A549 (cell line): ENCODE measurements at regions not wholly inside any gene's neighbourhood (a gene's known extent, or its start where the extent isn't known, plus 50 kb on each side); places are given as distances from the start of the nearest gene placed in this dataset.

Experiments
- ATAC-seq, 2 experiments: fragments of 200-7000 bp in 1 of 2; fragments of >200 bp in 1 of 2; cut with Nextera tagmentation in 1 of 2; cut with Tn5 transposase in 1 of 2; 3 replicates each; pipeline versions ENCODE4 v1.8.0 to v1.9.1; 2018 to 2020; ENCODE audit warnings: mild to moderate bottlenecking in 1 of 2, moderate library complexity in 1 of 2
- CTCF ChIA-PET: fragments of 300-600 bp; sonication (Branson Sonifier 250); formaldehyde crosslinking; extraction: SDS; loops from one replicate; lab custom pipeline; 2021; ENCODE audit warnings: antibody characterized with exemption, inconsistent platforms; lab: Yijun Ruan, JAX
- POLR2A ChIA-PET: fragments of 350-600 bp; formaldehyde crosslinking; extraction: SDS; loops from one replicate; lab custom pipeline; 2021; ENCODE audit warnings: antibody characterized with exemption, inconsistent platforms; lab: Yijun Ruan, JAX
- DNase-seq, 2 experiments: peaks; one replicate each; pipeline versions ENCODE4 v3.0.0 to v3.0.0-alpha.2; 2011 to 2016; ENCODE audit warnings: low read depth in 1 of 2, low spot score in 1 of 2
- FAIRE-seq: peaks from 2 replicates; lab custom pipeline; 2011; peaks lifted over from hg19 to GRCh38; lab: Jason Lieb, UNC
- H3K27ac ChIP-seq, 2 experiments: fragments of >200 bp; sonication (Bioruptor Twin); formaldehyde crosslinking; 3 replicates each; pipeline ENCODE4 v1.5.1; 2016 to 2017
- H3K4me1 ChIP-seq: fragments of >200 bp; sonication (Bioruptor Twin); formaldehyde crosslinking; 3 replicates; pipeline ENCODE4 v1.6.1; 2016
- H3K4me2 ChIP-seq: fragments of >200 bp; sonication (Bioruptor Twin); formaldehyde crosslinking; 3 replicates; pipeline ENCODE4 v1.6.1; 2016
- H3K4me3 ChIP-seq: fragments of >200 bp; sonication (Bioruptor Twin); formaldehyde crosslinking; 3 replicates; pipeline ENCODE4 v1.5.1; 2016
- H3K9me3 ChIP-seq: fragments of >200 bp; sonication (Bioruptor Twin); formaldehyde crosslinking; 3 replicates; pipeline ENCODE4 v1.6.1; 2016
- CBX2 ChIP-seq: fragments of 200-600 bp; sonication (generic); IDR thresholded peaks from 2 replicates; pipeline ENCODE4 v1.6.1; 2016; ENCODE audit warnings: low read depth, mild to moderate bottlenecking, borderline replicate concordance
- EP300 ChIP-seq, 2 experiments: fragments of >200 bp; sonication (Bioruptor Twin); formaldehyde crosslinking; IDR thresholded peaks; 2 replicates in 1 of 2; 3 replicates in 1 of 2; pipeline ENCODE4 v1.6.1; 2016 to 2017
- FOSB ChIP-seq: fragments of 250-450 bp; sonication (Bioruptor Pico); IDR thresholded peaks from 2 replicates; pipeline ENCODE4 v1.5.0; 2020; ENCODE audit warnings: mild to moderate bottlenecking, moderate library complexity
- HDAC2 ChIP-seq: fragments of 200-600 bp; sonication (generic); IDR thresholded peaks from 2 replicates; pipeline ENCODE4 v1.6.1; 2016
- HOXB13 ChIP-seq: fragments of 250-450 bp; sonication (Bioruptor Pico); IDR thresholded peaks from 2 replicates; pipeline ENCODE4 v1.5.0; 2020; ENCODE audit warnings: low read depth, mild to moderate bottlenecking, moderate library complexity
- KDM5A ChIP-seq: fragments of 200-600 bp; sonication (generic); IDR thresholded peaks from 2 replicates; pipeline ENCODE4 v1.6.1; 2016; ENCODE audit warnings: antibody characterized with exemption, mild to moderate bottlenecking
- RAD21 ChIP-seq, 2 experiments: fragments of >200 bp in 1 of 2; sonication (Bioruptor Twin) in 1 of 2; formaldehyde crosslinking in 1 of 2; IDR thresholded peaks in 1 of 2; conservative IDR thresholded peaks in 1 of 2; 2 replicates in 1 of 2; 3 replicates in 1 of 2; pipeline ENCODE4 v1.6.1; 2012 to 2018; ENCODE audit warnings: inconsistent platforms in 1 of 2
- RFX5 ChIP-seq: fragments of 450-650 bp; IDR thresholded peaks from 2 replicates; pipeline ENCODE4 v1.7.1; 2014; ENCODE audit warnings: antibody characterized with exemption, mild to moderate bottlenecking, moderate library complexity
- RNF2 ChIP-seq: fragments of 200-600 bp; sonication (generic); IDR thresholded peaks from 2 replicates; pipeline ENCODE4 v1.6.1; 2016; ENCODE audit warnings: low read depth, mild to moderate bottlenecking, antibody characterized with exemption, moderate library complexity, borderline replicate concordance
- SMC3 ChIP-seq: fragments of >200 bp; sonication (Bioruptor Twin); formaldehyde crosslinking; IDR thresholded peaks from 3 replicates; pipeline ENCODE4 v1.6.1; 2018; ENCODE audit warnings: inconsistent platforms
- TP53 ChIP-seq: fragments of 250-450 bp; sonication (Bioruptor Pico); IDR thresholded peaks from 2 replicates; pipeline ENCODE4 v1.5.0; 2021; ENCODE audit warnings: mild to moderate bottlenecking, moderate library complexity
- ZSCAN20 ChIP-seq: fragments of 250-450 bp; sonication (Bioruptor Pico); IDR thresholded peaks from 2 replicates; pipeline ENCODE4 v1.8.0; 2022; ENCODE audit warnings: mild to moderate bottlenecking, moderate library complexity
- WGBS: methylation state at CpG from one replicate; pipeline ENCODE4 v1.1.6; 2017; ENCODE audit errors: missing lambda C conversion rate; 5-methylcytosine and 5-hydroxymethylcytosine counted together
- TF ChIP-seq, protein P1 (sequence below): fragments of >200 bp; sonication (Bioruptor Twin); formaldehyde crosslinking; IDR thresholded peaks from 3 replicates; pipeline ENCODE4 v1.5.1; 2016
- TF ChIP-seq, protein P2 (sequence below): fragments of 250-450 bp; sonication (Bioruptor Pico); IDR thresholded peaks from 2 replicates; pipeline ENCODE4 v1.5.0; 2021; ENCODE audit warnings: mild to moderate bottlenecking, moderate library complexity, borderline replicate concordance

DNA sequence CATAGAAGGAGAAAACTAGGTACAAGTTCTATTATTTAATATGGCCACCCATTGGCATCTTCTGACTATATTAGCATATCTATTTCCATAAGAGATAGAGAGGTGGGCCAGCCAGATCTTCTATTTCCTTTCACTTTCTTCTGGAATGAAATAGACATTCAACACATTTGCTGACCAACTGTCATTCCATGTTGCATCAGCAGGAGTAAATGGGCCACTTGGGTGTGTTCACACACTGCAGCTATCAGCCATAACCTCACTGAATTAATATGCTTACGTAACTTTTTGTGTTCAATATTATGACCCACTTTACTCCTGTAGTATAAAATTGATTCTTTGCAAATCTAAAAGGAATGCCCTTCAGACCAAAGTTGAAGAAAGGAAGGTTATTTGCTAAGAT, 106.2 kb upstream of the LGR5 start:
- no peak for ATAC-seq
- FAIRE-seq: no peak
- no peak for TF ChIP-seq FOSB (CRISPR knock-in tag)
- TF ChIP-seq, protein P1, sequence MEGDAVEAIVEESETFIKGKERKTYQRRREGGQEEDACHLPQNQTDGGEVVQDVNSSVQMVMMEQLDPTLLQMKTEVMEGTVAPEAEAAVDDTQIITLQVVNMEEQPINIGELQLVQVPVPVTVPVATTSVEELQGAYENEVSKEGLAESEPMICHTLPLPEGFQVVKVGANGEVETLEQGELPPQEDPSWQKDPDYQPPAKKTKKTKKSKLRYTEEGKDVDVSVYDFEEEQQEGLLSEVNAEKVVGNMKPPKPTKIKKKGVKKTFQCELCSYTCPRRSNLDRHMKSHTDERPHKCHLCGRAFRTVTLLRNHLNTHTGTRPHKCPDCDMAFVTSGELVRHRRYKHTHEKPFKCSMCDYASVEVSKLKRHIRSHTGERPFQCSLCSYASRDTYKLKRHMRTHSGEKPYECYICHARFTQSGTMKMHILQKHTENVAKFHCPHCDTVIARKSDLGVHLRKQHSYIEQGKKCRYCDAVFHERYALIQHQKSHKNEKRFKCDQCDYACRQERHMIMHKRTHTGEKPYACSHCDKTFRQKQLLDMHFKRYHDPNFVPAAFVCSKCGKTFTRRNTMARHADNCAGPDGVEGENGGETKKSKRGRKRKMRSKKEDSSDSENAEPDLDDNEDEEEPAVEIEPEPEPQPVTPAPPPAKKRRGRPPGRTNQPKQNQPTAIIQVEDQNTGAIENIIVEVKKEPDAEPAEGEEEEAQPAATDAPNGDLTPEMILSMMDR: no peak
- no peak overlapping the region for H3K4me3 ChIP-seq
- POLR2A ChIA-PET: no interaction called here
- CTCF ChIA-PET: interaction anchor here (0.6 kb wide), 1 partner anchor 828 kb away, joined by 3 read pairs; no protein-coding TSS in a partner anchor
- H3K27ac ChIP-seq: no peak overlapping the region
- H3K4me2 ChIP-seq: no peak overlapping the region
- WGBS: 0% methylated on average over 1 of the region's 1 CpG
- no peak for DNase-seq
- no peaks in the 10 kb centered on the region for H3K9me3 ChIP-seq
- H3K4me1 ChIP-seq: no peaks in the 10 kb centered on the region

DNA sequence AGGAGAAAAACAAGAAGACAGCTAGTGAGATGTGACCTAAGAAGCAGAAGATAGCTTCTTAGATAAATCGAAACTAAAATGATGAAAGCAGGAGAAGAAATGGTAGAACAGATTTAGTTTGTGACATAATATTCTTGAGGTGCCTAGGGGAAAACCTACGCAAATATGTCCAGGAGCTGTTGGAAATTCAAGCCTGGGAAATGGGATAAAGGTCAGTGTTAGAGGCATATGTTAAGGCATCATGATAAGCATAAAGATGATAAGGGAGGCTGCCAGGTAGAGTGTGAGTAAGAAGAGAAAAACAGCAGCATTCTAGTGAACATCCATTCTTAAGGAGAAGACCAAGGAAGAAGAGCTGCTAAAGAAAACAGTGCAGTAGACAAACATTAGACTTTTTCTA, 109.6 kb upstream of the LGR5 start:
- TF ChIP-seq EP300 (IDR thresholded peaks at IDR 0.05): no peak
- TF ChIP-seq RNF2: no peak
- no peak for TF ChIP-seq TP53 (CRISPR knock-in tag)
- no peak for TF ChIP-seq CBX2
- no peak for TF ChIP-seq HOXB13 (CRISPR knock-in tag)
- TF ChIP-seq RAD21 (conservative IDR thresholded peaks at IDR 0.05 in 1 of 2, IDR thresholded peaks at IDR 0.05 in 1 of 2): no peak
- TF ChIP-seq, protein P2, sequence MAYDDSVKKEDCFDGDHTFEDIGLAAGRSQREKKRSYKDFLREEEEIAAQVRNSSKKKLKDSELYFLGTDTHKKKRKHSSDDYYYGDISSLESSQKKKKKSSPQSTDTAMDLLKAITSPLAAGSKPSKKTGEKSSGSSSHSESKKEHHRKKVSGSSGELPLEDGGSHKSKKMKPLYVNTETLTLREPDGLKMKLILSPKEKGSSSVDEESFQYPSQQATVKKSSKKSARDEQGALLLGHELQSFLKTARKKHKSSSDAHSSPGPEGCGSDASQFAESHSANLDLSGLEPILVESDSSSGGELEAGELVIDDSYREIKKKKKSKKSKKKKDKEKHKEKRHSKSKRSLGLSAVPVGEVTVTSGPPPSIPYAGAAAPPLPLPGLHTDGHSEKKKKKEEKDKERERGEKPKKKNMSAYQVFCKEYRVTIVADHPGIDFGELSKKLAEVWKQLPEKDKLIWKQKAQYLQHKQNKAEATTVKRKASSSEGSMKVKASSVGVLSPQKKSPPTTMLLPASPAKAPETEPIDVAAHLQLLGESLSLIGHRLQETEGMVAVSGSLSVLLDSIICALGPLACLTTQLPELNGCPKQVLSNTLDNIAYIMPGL (CRISPR knock-in tag): no peak
- no peak for TF ChIP-seq SMC3
- TF ChIP-seq, all 56 proteins: peak for 0
- no peak for ATAC-seq
- DNase-seq: no peak
- CTCF ChIA-PET: no interaction called here
- 20% methylated on average over 2 of the region's 2 CpGs for WGBS
- Histone ChIP-seq H3K4me2 (peak overlapping the region; percentile 19; the same call in 1 of the 3 replicates), H3K9me3 (no peaks in the 10 kb centered on the region), H3K27ac (no peak overlapping the region), H3K4me1 (no peaks in the 10 kb centered on the region), H3K4me3 (no peak overlapping the region)
- no peak for FAIRE-seq
- POLR2A ChIA-PET: no interaction called here

DNA sequence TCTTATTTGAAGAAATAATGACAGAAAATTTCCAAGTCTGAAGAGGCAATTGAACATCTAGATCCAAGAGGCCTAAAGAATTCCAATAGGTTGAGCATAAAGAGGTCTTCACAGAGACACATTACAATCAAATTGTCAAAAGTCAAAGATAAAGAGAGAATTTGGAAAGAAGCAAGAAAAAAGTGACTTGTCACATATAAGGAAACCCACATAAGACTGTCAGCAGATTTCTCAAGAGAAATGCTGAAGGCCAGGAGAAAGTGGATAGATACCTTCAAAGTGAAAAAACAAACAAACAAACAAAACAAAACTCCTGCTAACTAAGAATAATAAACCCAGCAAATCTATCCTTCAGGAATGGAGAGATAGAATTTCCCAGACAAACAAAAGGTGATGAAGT, 118.1 kb upstream of the LGR5 start:
- ATAC-seq (no peak), DNase-seq (no peak), FAIRE-seq (no peak)
- Histone ChIP-seq H3K4me1 (no peaks in the 10 kb centered on the region), H3K4me2 (no peak overlapping the region), H3K4me3 (no peak overlapping the region), H3K9me3 (peaks cover 8% of the 10 kb centered on the region; the same call in 1 of the 3 replicates), H3K27ac (no peak overlapping the region)
- TF ChIP-seq HDAC2: no peak
- TF ChIP-seq ZSCAN20 (CRISPR knock-in tag): no peak
- POLR2A ChIA-PET: no interaction called here
- CTCF ChIA-PET: no interaction called here

DNA sequence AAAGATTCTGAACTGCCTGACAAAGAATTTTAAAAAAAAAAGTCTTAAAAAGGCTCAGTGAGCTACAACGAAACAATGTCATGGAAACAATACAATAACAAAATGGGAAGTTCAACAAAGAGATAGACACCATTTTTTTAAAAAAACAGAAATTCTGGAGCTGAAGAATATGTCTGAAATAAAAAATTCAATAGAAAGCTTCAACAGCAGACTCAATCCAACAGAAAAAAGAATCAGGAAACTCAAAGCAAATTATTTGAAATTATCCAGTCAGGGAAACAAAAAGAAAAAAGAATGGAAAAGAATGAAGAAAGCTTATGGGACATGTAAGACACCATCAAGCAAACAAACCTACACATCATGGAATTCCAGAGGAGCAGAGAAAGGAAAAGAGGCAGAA, 118.5 kb upstream of the LGR5 start:
- H3K4me3 ChIP-seq: no peak overlapping the region
- TF ChIP-seq HOXB13 (CRISPR knock-in tag): no peak
- TF ChIP-seq KDM5A: no peak
- no peak for TF ChIP-seq RFX5
- ATAC-seq (no peak), DNase-seq (no peak), FAIRE-seq (no peak)
- peaks cover 8% of the 10 kb centered on the region; the same call in 1 of the 3 replicates for H3K9me3 ChIP-seq
- H3K27ac ChIP-seq: no peak overlapping the region
- H3K4me1 ChIP-seq: no peaks in the 10 kb centered on the region
- POLR2A ChIA-PET: no interaction called here
- CTCF ChIA-PET: no interaction called here
- H3K4me2 ChIP-seq: no peak overlapping the region
- WGBS: 2% methylated on average over 1 of the region's 1 CpG
